Cardiac fibroblast (primary cell): ENCODE measurements at regions not wholly inside any gene's neighbourhood (a gene's known extent, or its start where the extent isn't known, plus 50 kb on each side); places are given as distances from the start of the nearest gene placed in this dataset.

Source experiments
- DNase-seq, 2 donors: peaks; one replicate each; pipeline versions ENCODE4 v3.0.0 to v3.0.0-alpha.2; 2010; ENCODE audit warnings: low read depth in 2 of 2
- H3K4me3 ChIP-seq, 2 donors: replicated peaks in 1 of 2; 1 replicate in 1 of 2; 2 replicates in 1 of 2; pipeline ENCODE4 v1.5.1; 2011; ENCODE audit warnings: low read depth in 2 of 2, low read length in 2 of 2, mild to moderate bottlenecking in 2 of 2, moderate library complexity in 1 of 2
- TF ChIP-seq, protein P1 (sequence below): IDR thresholded peaks from one replicate; pipeline ENCODE4 v1.5.1; 2011; ENCODE audit warnings: low read depth, mild to moderate bottlenecking, low read length, inconsistent platforms

DNA sequence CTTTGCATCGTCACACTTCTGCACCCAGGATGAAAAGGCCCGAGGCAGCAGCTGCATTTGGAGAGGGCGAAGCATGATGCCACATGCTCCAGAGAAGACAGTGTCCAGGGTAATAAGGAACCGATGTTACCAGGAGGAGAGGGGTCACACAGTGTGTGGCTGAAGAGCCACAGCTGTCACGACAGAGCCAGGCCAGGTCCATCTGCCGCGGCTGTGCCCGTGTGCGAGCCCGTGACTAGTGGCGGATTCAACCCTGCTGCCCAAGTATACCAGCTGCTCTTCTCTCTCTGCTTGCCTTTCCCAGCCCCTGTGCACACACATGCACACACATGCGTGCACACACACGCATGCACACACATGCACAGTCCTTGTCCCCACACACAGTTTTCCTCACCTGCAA, 1432.5 kb downstream of the BRD1 start:
- no peak overlapping the region for H3K4me3 ChIP-seq
- DNase-seq: no peak
- TF ChIP-seq, protein P1, sequence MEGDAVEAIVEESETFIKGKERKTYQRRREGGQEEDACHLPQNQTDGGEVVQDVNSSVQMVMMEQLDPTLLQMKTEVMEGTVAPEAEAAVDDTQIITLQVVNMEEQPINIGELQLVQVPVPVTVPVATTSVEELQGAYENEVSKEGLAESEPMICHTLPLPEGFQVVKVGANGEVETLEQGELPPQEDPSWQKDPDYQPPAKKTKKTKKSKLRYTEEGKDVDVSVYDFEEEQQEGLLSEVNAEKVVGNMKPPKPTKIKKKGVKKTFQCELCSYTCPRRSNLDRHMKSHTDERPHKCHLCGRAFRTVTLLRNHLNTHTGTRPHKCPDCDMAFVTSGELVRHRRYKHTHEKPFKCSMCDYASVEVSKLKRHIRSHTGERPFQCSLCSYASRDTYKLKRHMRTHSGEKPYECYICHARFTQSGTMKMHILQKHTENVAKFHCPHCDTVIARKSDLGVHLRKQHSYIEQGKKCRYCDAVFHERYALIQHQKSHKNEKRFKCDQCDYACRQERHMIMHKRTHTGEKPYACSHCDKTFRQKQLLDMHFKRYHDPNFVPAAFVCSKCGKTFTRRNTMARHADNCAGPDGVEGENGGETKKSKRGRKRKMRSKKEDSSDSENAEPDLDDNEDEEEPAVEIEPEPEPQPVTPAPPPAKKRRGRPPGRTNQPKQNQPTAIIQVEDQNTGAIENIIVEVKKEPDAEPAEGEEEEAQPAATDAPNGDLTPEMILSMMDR: no peak

DNA sequence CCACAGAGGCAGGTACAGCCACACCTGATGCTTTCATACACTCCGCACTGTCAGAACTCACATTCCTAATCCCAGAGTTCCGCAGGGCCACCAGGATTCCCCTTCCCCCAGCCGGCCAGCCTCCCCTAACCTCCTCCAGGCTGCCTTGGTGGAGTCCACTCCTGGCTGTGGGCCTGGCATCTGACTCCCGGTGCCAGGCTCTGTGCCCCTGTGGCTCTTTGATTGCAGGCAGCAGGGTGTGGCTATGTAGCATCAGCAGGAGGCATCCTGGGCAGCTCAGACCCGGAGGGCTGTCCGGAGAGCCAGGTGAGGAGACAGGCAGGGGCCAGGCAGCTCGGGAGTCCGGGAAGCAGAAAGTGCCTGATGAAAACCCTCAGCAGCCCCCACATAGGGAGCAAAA, 1432.9 kb downstream of the BRD1 start:
- no peak for DNase-seq
- TF ChIP-seq, protein P1: no peak
- H3K4me3 ChIP-seq: no peak overlapping the region

DNA sequence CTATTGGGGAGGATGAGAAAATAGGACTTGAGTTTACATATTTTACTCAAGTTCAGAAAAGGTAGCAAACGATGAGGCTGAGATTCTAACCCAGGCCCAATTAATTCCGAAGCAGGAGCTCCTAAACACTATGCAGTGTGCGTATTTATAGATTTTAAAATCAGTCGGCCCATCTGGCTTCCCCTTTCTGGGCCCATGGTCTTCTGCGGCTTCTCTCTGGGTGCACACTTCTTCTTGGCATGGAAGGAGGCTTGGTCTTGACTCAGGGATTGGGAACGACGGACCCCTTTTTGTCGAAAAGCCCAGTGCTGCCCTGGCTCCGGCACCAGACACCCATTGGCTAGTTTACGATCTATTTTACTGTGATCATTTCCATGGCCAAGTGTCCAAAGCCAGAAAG, 1433.8 kb downstream of the BRD1 start:
- TF ChIP-seq, protein P1: no peak
- no peak overlapping the region for H3K4me3 ChIP-seq
- DNase-seq: no peak

DNA sequence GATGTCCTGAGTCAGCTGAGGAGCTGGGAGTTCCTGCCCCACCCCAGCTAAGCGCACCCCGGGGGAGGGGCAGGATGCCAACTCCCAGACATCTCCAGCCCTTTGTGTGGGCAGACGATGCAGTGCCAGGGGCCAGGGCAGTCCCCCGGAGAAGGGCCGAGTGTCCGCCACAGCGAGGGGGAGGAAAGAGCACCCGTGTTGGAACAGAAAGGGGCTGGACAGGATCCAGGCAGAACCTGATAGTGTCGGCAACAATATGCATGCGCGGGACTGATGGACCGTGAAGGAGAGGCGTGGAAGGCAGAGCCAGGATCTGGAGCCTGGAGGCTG, 1434.7 kb downstream of the BRD1 start:
- TF ChIP-seq, protein P1: no peak
- no peak overlapping the region for H3K4me3 ChIP-seq
- no peak for DNase-seq

DNA sequence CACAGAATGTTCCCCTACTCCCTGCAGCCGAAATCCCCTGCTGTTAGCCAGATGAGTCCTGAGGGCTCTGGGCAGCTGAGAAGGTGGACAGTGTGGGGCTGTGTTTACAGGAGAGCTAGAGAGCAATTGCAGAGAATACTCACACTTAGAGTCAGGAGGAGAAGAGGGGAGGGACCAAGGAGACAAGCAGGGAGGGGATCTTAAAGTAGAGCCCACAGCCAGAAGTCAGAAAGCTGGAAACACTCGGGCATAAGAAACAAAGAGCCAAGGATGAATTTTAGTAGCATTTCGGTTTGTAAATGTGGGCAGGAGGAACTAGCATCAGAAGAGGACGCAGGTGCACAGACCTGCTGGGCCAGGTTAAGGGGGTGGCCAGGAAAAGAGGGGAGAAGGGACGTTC, 1435.9 kb downstream of the BRD1 start:
- DNase-seq: no peak
- TF ChIP-seq, protein P1: no peak
- H3K4me3 ChIP-seq: no peak overlapping the region

DNA sequence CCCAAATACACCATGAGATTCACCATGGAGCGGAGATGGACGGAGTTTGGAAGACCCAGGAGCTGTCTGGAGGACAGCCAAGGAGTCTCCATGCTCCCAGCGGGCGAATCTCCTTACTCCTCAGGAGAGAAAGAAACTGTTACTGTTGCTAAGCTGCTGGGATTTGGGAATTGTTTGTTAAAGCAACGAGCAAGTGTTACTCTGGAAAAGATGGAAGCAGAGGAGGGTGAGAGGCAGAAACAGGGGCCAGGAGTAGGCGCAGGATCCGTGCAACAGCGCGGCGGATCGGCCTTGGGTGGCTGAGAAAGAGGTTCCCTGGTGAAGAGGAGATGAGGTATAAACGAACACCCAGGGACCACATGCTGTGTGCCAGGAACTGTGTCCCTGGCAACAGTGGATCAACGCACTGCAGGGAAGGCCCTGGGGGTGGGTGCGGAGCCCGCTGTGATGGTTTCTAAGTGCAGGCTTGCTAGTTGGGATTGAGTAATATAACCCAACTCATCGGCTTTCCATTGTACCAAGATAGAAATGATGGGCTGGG, 1436.4 kb downstream of the BRD1 start:
- DNase-seq: no peak
- TF ChIP-seq, protein P1: no peak
- H3K4me3 ChIP-seq: no peak overlapping the region

DNA sequence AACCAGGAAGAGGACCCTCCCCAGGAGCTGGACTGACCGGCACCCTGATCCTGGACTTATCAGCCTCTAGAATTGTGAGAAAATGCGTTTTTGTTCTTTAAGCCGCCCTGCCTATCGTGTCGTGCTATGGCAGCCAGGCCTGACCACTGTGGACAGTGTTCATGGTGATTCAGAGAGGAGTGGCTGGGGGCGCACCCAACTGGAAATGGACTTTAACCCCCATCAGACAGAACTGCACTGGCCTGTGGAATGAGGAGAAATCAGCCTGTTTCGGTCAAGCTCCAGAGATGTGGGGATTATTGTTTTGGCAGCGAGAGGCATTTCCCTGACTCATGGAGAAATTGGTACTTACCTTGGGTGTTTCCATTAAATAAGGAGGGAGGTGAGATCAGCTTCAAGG, 1437.8 kb downstream of the BRD1 start:
- TF ChIP-seq, protein P1: no peak
- DNase-seq: no peak
- H3K4me3 ChIP-seq: no peak overlapping the region
